ENCODE measurements at regions not wholly inside any gene's neighbourhood (a gene's known extent, or its start where the extent isn't known, plus 50 kb on each side); places are given as distances from the start of the nearest gene placed in this dataset.

- TF ChIP-seq CTCF (conservative IDR thresholded peaks at IDR 0.05; ENCODE audit: control insufficient read depth, insufficient read depth, low read depth, low read length), result no peak
- no peak overlapping the region for H3K4me3 ChIP-seq (ENCODE audit: control insufficient read depth, low read depth, low read length)
- DNase-seq (ENCODE audit: low read depth), result no peak
Observed at GRCh38 chr6:45739058-45739457, 276.6 kb downstream of the CLIC5 start.

- H3K4me3 ChIP-seq (ENCODE audit: control insufficient read depth, low read depth, low read length), result no peak overlapping the region
- no peak for TF ChIP-seq CTCF (conservative IDR thresholded peaks at IDR 0.05; ENCODE audit: control insufficient read depth, insufficient read depth, low read depth, low read length)
- no peak for DNase-seq (ENCODE audit: low read depth)
Observed at GRCh38 chr6:45738057-45738455, 277.6 kb downstream of the CLIC5 start.

GRCh38 chr6:45737331-45738056 is 278.2 kb downstream of the CLIC5 start:
- no peak for TF ChIP-seq CTCF (conservative IDR thresholded peaks at IDR 0.05; ENCODE audit: control insufficient read depth, insufficient read depth, low read depth, low read length)
- H3K4me3 ChIP-seq (ENCODE audit: control insufficient read depth, low read depth, low read length), result no peak overlapping the region
- DNase-seq (ENCODE audit: low read depth), result no peak

GRCh38 chr6:45736134-45736533 is 279.5 kb downstream of the CLIC5 start:
- H3K4me3 ChIP-seq (ENCODE audit: control insufficient read depth, low read depth, low read length), result no peak overlapping the region
- TF ChIP-seq CTCF (conservative IDR thresholded peaks at IDR 0.05; ENCODE audit: control insufficient read depth, insufficient read depth, low read depth, low read length), result no peak
- no peak for DNase-seq (ENCODE audit: low read depth)

GRCh38 chr6:45732731-45733130 is 282.9 kb downstream of the CLIC5 start:
- no peak overlapping the region for H3K4me3 ChIP-seq (ENCODE audit: control insufficient read depth, low read depth, low read length)
- TF ChIP-seq CTCF (conservative IDR thresholded peaks at IDR 0.05; ENCODE audit: control insufficient read depth, insufficient read depth, low read depth, low read length), result no peak
- DNase-seq (ENCODE audit: low read depth), result no peak

- TF ChIP-seq CTCF (conservative IDR thresholded peaks at IDR 0.05; ENCODE audit: control insufficient read depth, insufficient read depth, low read depth, low read length), result no peak
- no peak overlapping the region for H3K4me3 ChIP-seq (ENCODE audit: control insufficient read depth, low read depth, low read length)
- DNase-seq (ENCODE audit: low read depth), result no peak
Observed at GRCh38 chr6:45730232-45730631, 285.4 kb downstream of the CLIC5 start.

GRCh38 chr6:45728674-45729073 is 287.0 kb downstream of the CLIC5 start:
- TF ChIP-seq CTCF (conservative IDR thresholded peaks at IDR 0.05; ENCODE audit: control insufficient read depth, insufficient read depth, low read depth, low read length), result no peak
- DNase-seq (ENCODE audit: low read depth), result peak; percentile 65
- no peak overlapping the region for H3K4me3 ChIP-seq (ENCODE audit: control insufficient read depth, low read depth, low read length)
